Erythroblast (primary cell): ENCODE measurements at regions not wholly inside any gene's neighbourhood (a gene's known extent, or its start where the extent isn't known, plus 50 kb on each side); places are given as distances from the start of the nearest gene placed in this dataset.

Experiments used
- GATA1 ChIP-seq: IDR thresholded peaks from 2 replicates; pipeline ENCODE4 v1.6.1; 2011; ENCODE audit warnings: low read depth, mild to moderate bottlenecking, control low read depth, low read length, moderate library complexity
- POLR2A ChIP-seq: IDR thresholded peaks from 2 replicates; pipeline ENCODE4 v1.6.1; 2011; ENCODE audit warnings: mild to moderate bottlenecking, low read length

- TF ChIP-seq POLR2A (no peak), GATA1 (no peak)
Measured at GRCh38 chr12:46500673-46501072, 128.1 kb upstream of the SLC38A2 start.
